8988T (cell line): ENCODE measurements at regions not wholly inside any gene's neighbourhood (a gene's known extent, or its start where the extent isn't known, plus 50 kb on each side); places are given as distances from the start of the nearest gene placed in this dataset.
"Not testable (repeated sequence)": the region's sequence is repeated elsewhere in the genome, so short reads cannot be mapped to it uniquely, and the experiment has no call there.

ENCODE experiments used
- DNase-seq: peaks from one replicate; pipeline ENCODE4 v3.0.0; 2011

- DNase-seq, result no peak
These were observed 72.9 kb upstream of the SNTG2 start for GRCh38 chr2:877747-878146.

GRCh38 chr2:875687-876615 lies 74.7 kb upstream of the SNTG2 start:
- DNase-seq, result no peak

GRCh38 chr2:873651-874580 lies 76.7 kb upstream of the SNTG2 start:
- no peak for DNase-seq

- DNase-seq, result no peak
These were observed 77.6 kb upstream of the SNTG2 start for GRCh38 chr2:873027-873426.

- DNase-seq, result no peak
These were observed 78.5 kb upstream of the SNTG2 start for GRCh38 chr2:871926-872680.

GRCh38 chr2:871175-871727 lies 79.4 kb upstream of the SNTG2 start:
- DNase-seq, result no peak

- no peak for DNase-seq
These were observed 80.2 kb upstream of the SNTG2 start for GRCh38 chr2:870426-870825.

- DNase-seq, result no peak
These were observed 80.8 kb upstream of the SNTG2 start for GRCh38 chr2:869894-870293.

GRCh38 chr2:869357-869871 lies 81.2 kb upstream of the SNTG2 start:
- DNase-seq, result no peak

GRCh38 chr2:868857-869256 lies 81.8 kb upstream of the SNTG2 start:
- not testable (repeated sequence) for DNase-seq

- DNase-seq, result no peak
These were observed 83.4 kb upstream of the SNTG2 start for GRCh38 chr2:867296-867695.

- DNase-seq, result no peak
These were observed 83.8 kb upstream of the SNTG2 start for GRCh38 chr2:866887-867286.

- no peak for DNase-seq
These were observed 84.5 kb upstream of the SNTG2 start for GRCh38 chr2:866009-866680.

GRCh38 chr2:864501-865106 lies 86.0 kb upstream of the SNTG2 start:
- DNase-seq, result no peak

GRCh38 chr2:863732-864450 lies 86.8 kb upstream of the SNTG2 start:
- DNase-seq, result no peak

- no peak for DNase-seq
These were observed 87.8 kb upstream of the SNTG2 start for GRCh38 chr2:862731-863466.

GRCh38 chr2:862355-862687 lies 88.3 kb upstream of the SNTG2 start:
- no peak for DNase-seq

- DNase-seq, result no peak
These were observed 88.8 kb upstream of the SNTG2 start for GRCh38 chr2:861655-862354.

GRCh38 chr2:860259-860855 lies 90.3 kb upstream of the SNTG2 start:
- no peak for DNase-seq
